OCI-LY1 (cell line): ENCODE measurements at regions not wholly inside any gene's neighbourhood (a gene's known extent, or its start where the extent isn't known, plus 50 kb on each side); places are given as distances from the start of the nearest gene placed in this dataset.

Experiments used
- H2AFZ ChIP-seq: fragments of 200-600 bp; sonication (generic), shearing (Covaris generic); 2 replicates; pipeline ENCODE4 v1.6.0; 2014; ENCODE audit warnings: antibody characterized with exemption, mild to moderate bottlenecking, low read length
- H3F3A ChIP-seq: fragments of 200-600 bp; sonication (generic), shearing (Covaris generic); 2 replicates; pipeline ENCODE4 v1.6.0; 2014; ENCODE audit warnings: mild to moderate bottlenecking, antibody characterized with exemption, low read length, moderate library complexity; ENCODE audit not compliant: insufficient read depth
- H3K27ac ChIP-seq: fragments of 200-600 bp; sonication (generic); 2 replicates; pipeline ENCODE4 v1.5.1; 2014; ENCODE audit warnings: low read length, mixed run types, mild to moderate bottlenecking, low read depth; ENCODE audit not compliant: poor library complexity, severe bottlenecking
- H3K27me3 ChIP-seq: fragments of 200-600 bp; sonication (generic); 2 replicates; pipeline ENCODE4 v1.6.0; 2014; ENCODE audit warnings: antibody characterized with exemption, mild to moderate bottlenecking, low read length, moderate library complexity; ENCODE audit not compliant: insufficient read depth
- H3K36me3 ChIP-seq: fragments of 200-600 bp; sonication (generic); 2 replicates; pipeline ENCODE4 v1.6.1; 2014; ENCODE audit warnings: mild to moderate bottlenecking, antibody characterized with exemption, low read length, moderate library complexity, mixed read lengths; ENCODE audit not compliant: insufficient read depth
- H3K4me1 ChIP-seq: fragments of 200-600 bp; sonication (generic); 2 replicates; pipeline ENCODE4 v1.5.1; 2014; ENCODE audit warnings: mild to moderate bottlenecking, low read length, moderate library complexity; ENCODE audit not compliant: insufficient read depth, severe bottlenecking
- H3K4me2 ChIP-seq: fragments of 200-600 bp; sonication (generic), shearing (Covaris generic); 2 replicates; pipeline ENCODE4 v1.6.1; 2014; ENCODE audit warnings: low read length
- H3K4me3 ChIP-seq: fragments of 200-600 bp; sonication (generic); 2 replicates; pipeline ENCODE4 v1.5.1; 2014; ENCODE audit warnings: low read length, low read depth, mild to moderate bottlenecking, mixed read lengths; ENCODE audit not compliant: poor library complexity, severe bottlenecking
- H3K79me2 ChIP-seq: fragments of 200-600 bp; shearing (Covaris generic); 2 replicates; pipeline ENCODE4 v1.6.1; 2016; ENCODE audit warnings: mixed run types, low read length, mixed read lengths; ENCODE audit not compliant: insufficient read depth
- H3K9ac ChIP-seq: fragments of 200-600 bp; sonication (generic), shearing (Covaris generic); 2 replicates; pipeline ENCODE4 v1.6.1; 2014; ENCODE audit warnings: mild to moderate bottlenecking, low read length, mixed read lengths
- H3K9me2 ChIP-seq: fragments of 200-600 bp; sonication (generic), shearing (Covaris generic); 2 replicates; pipeline ENCODE4 v1.6.1; 2014; ENCODE audit warnings: low read depth, mild to moderate bottlenecking, low read length, mixed read lengths
- H3K9me3 ChIP-seq: fragments of 200-600 bp; shearing (Covaris generic); 2 replicates; pipeline ENCODE4 v1.6.1; 2014; ENCODE audit warnings: low read length, mixed read lengths
- H4K20me1 ChIP-seq: fragments of 200-600 bp; sonication (generic), shearing (Covaris generic); 2 replicates; pipeline ENCODE4 v1.6.0; 2016; ENCODE audit warnings: mild to moderate bottlenecking, low read length; ENCODE audit not compliant: insufficient read depth
- CTCF ChIP-seq: fragments of 200-600 bp; sonication (generic), shearing (Covaris generic); IDR thresholded peaks from 2 replicates; pipeline ENCODE4 v1.5.1; 2017; ENCODE audit warnings: mild to moderate bottlenecking, antibody characterized with exemption, low read length, moderate library complexity, mixed read lengths
- EZH2 ChIP-seq: fragments of 200-600 bp; sonication (generic), shearing (Covaris generic); IDR thresholded peaks from 2 replicates; pipeline ENCODE4 v1.8.0; 2017; ENCODE audit warnings: borderline replicate concordance, mixed run types, mild to moderate bottlenecking, antibody characterized with exemption, low read length, moderate library complexity, mixed read lengths

GRCh38 chr9:80538976-80539375 lies 967.2 kb downstream of the TLE4 start:
- Histone ChIP-seq H3K9me3 (no peaks in the 10 kb centered on the region), H2AFZ (no peak overlapping the region), H3K27ac (no peak overlapping the region), H4K20me1 (no peaks in the 10 kb centered on the region), H3K9ac (no peak overlapping the region), H3F3A (no peaks in the 10 kb centered on the region), H3K36me3 (no peaks in the 10 kb centered on the region), H3K4me2 (no peak overlapping the region), H3K79me2 (no peaks in the 10 kb centered on the region), H3K4me1 (no peaks in the 10 kb centered on the region), H3K27me3 (no peaks in the 10 kb centered on the region), H3K9me2 (no peaks in the 10 kb centered on the region), H3K4me3 (no peak overlapping the region)
- TF ChIP-seq EZH2 (no peak), CTCF (no peak)

GRCh38 chr9:80522465-80522864 lies 950.7 kb downstream of the TLE4 start:
- no peak overlapping the region for H3K9ac ChIP-seq
- H3K27me3 ChIP-seq, result no peaks in the 10 kb centered on the region
- H3K4me1 ChIP-seq, result no peaks in the 10 kb centered on the region
- H2AFZ ChIP-seq, result no peak overlapping the region
- no peak for TF ChIP-seq EZH2
- no peak for TF ChIP-seq CTCF
- H3K9me2 ChIP-seq, result no peaks in the 10 kb centered on the region
- H3K9me3 ChIP-seq, result no peaks in the 10 kb centered on the region
- no peak overlapping the region for H3K4me2 ChIP-seq
- H3K79me2 ChIP-seq, result no peaks in the 10 kb centered on the region
- no peaks in the 10 kb centered on the region for H3K36me3 ChIP-seq
- H3K27ac ChIP-seq, result no peak overlapping the region
- H4K20me1 ChIP-seq, result no peaks in the 10 kb centered on the region
- no peaks in the 10 kb centered on the region for H3F3A ChIP-seq
- H3K4me3 ChIP-seq, result no peak overlapping the region

GRCh38 chr9:80521151-80521550 lies 949.4 kb downstream of the TLE4 start:
- Histone ChIP-seq H3F3A (no peaks in the 10 kb centered on the region), H3K9me2 (no peaks in the 10 kb centered on the region), H3K9me3 (no peaks in the 10 kb centered on the region), H3K4me1 (no peaks in the 10 kb centered on the region), H3K27me3 (no peaks in the 10 kb centered on the region), H3K79me2 (no peaks in the 10 kb centered on the region), H3K9ac (no peak overlapping the region), H2AFZ (no peak overlapping the region), H3K27ac (no peak overlapping the region), H3K4me3 (no peak overlapping the region), H3K4me2 (no peak overlapping the region), H3K36me3 (no peaks in the 10 kb centered on the region), H4K20me1 (no peaks in the 10 kb centered on the region)
- TF ChIP-seq CTCF, result no peak
- TF ChIP-seq EZH2, result no peak
